OCI-LY1 (cell line): ENCODE measurements at regions not wholly inside any gene's neighbourhood (a gene's known extent, or its start where the extent isn't known, plus 50 kb on each side); places are given as distances from the start of the nearest gene placed in this dataset.

Source experiments
- H2AFZ ChIP-seq: fragments of 200-600 bp; sonication (generic), shearing (Covaris generic); 2 replicates; pipeline ENCODE4 v1.6.0; 2014; ENCODE audit warnings: antibody characterized with exemption, mild to moderate bottlenecking, low read length
- H3F3A ChIP-seq: fragments of 200-600 bp; sonication (generic), shearing (Covaris generic); 2 replicates; pipeline ENCODE4 v1.6.0; 2014; ENCODE audit warnings: mild to moderate bottlenecking, antibody characterized with exemption, low read length, moderate library complexity; ENCODE audit not compliant: insufficient read depth
- H3K27ac ChIP-seq: fragments of 200-600 bp; sonication (generic); 2 replicates; pipeline ENCODE4 v1.5.1; 2014; ENCODE audit warnings: low read length, mixed run types, mild to moderate bottlenecking, low read depth; ENCODE audit not compliant: poor library complexity, severe bottlenecking
- H3K27me3 ChIP-seq: fragments of 200-600 bp; sonication (generic); 2 replicates; pipeline ENCODE4 v1.6.0; 2014; ENCODE audit warnings: antibody characterized with exemption, mild to moderate bottlenecking, low read length, moderate library complexity; ENCODE audit not compliant: insufficient read depth
- H3K36me3 ChIP-seq: fragments of 200-600 bp; sonication (generic); 2 replicates; pipeline ENCODE4 v1.6.1; 2014; ENCODE audit warnings: mild to moderate bottlenecking, antibody characterized with exemption, low read length, moderate library complexity, mixed read lengths; ENCODE audit not compliant: insufficient read depth
- H3K4me1 ChIP-seq: fragments of 200-600 bp; sonication (generic); 2 replicates; pipeline ENCODE4 v1.5.1; 2014; ENCODE audit warnings: mild to moderate bottlenecking, low read length, moderate library complexity; ENCODE audit not compliant: insufficient read depth, severe bottlenecking
- H3K4me2 ChIP-seq: fragments of 200-600 bp; sonication (generic), shearing (Covaris generic); 2 replicates; pipeline ENCODE4 v1.6.1; 2014; ENCODE audit warnings: low read length
- H3K4me3 ChIP-seq: fragments of 200-600 bp; sonication (generic); 2 replicates; pipeline ENCODE4 v1.5.1; 2014; ENCODE audit warnings: low read length, low read depth, mild to moderate bottlenecking, mixed read lengths; ENCODE audit not compliant: poor library complexity, severe bottlenecking
- H3K79me2 ChIP-seq: fragments of 200-600 bp; shearing (Covaris generic); 2 replicates; pipeline ENCODE4 v1.6.1; 2016; ENCODE audit warnings: mixed run types, low read length, mixed read lengths; ENCODE audit not compliant: insufficient read depth
- H3K9ac ChIP-seq: fragments of 200-600 bp; sonication (generic), shearing (Covaris generic); 2 replicates; pipeline ENCODE4 v1.6.1; 2014; ENCODE audit warnings: mild to moderate bottlenecking, low read length, mixed read lengths
- H3K9me2 ChIP-seq: fragments of 200-600 bp; sonication (generic), shearing (Covaris generic); 2 replicates; pipeline ENCODE4 v1.6.1; 2014; ENCODE audit warnings: low read depth, mild to moderate bottlenecking, low read length, mixed read lengths
- H3K9me3 ChIP-seq: fragments of 200-600 bp; shearing (Covaris generic); 2 replicates; pipeline ENCODE4 v1.6.1; 2014; ENCODE audit warnings: low read length, mixed read lengths
- H4K20me1 ChIP-seq: fragments of 200-600 bp; sonication (generic), shearing (Covaris generic); 2 replicates; pipeline ENCODE4 v1.6.0; 2016; ENCODE audit warnings: mild to moderate bottlenecking, low read length; ENCODE audit not compliant: insufficient read depth
- EZH2 ChIP-seq: fragments of 200-600 bp; sonication (generic), shearing (Covaris generic); IDR thresholded peaks from 2 replicates; pipeline ENCODE4 v1.8.0; 2017; ENCODE audit warnings: borderline replicate concordance, mixed run types, mild to moderate bottlenecking, antibody characterized with exemption, low read length, moderate library complexity, mixed read lengths
- TF ChIP-seq, protein P1 (sequence below): fragments of 200-600 bp; sonication (generic), shearing (Covaris generic); IDR thresholded peaks from 2 replicates; pipeline ENCODE4 v1.5.1; 2017; ENCODE audit warnings: mild to moderate bottlenecking, antibody characterized with exemption, low read length, moderate library complexity, mixed read lengths

DNA sequence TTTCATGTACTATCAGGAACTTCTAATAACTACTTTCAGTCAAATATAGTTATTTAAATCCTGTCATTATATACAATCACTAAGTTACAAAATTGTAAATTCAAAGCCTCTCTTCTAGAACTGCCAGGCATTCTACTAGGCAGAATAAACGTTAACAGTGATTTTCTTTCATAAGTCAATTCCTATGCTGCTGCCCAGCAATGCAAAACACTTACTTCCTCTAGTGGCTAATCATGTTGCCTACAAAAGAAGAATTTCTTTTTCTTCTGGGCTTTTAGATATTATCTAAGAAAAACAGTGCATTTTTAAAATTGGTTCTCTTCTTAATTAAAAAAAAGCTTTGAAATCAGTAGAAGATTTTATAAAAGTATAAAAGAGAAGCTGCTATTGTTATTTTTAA, 509.8 kb upstream of the ADAMTS5 start:
- Histone ChIP-seq H3K36me3 (no peaks in the 10 kb centered on the region), H3K27ac (no peak overlapping the region), H3K4me3 (no peak overlapping the region), H4K20me1 (no peaks in the 10 kb centered on the region), H3K79me2 (no peaks in the 10 kb centered on the region), H2AFZ (no peak overlapping the region), H3F3A (no peaks in the 10 kb centered on the region), H3K4me2 (no peak overlapping the region), H3K9me3 (no peaks in the 10 kb centered on the region), H3K9me2 (no peaks in the 10 kb centered on the region), H3K27me3 (no peaks in the 10 kb centered on the region), H3K4me1 (no peaks in the 10 kb centered on the region), H3K9ac (no peak overlapping the region)
- TF ChIP-seq, protein P1, sequence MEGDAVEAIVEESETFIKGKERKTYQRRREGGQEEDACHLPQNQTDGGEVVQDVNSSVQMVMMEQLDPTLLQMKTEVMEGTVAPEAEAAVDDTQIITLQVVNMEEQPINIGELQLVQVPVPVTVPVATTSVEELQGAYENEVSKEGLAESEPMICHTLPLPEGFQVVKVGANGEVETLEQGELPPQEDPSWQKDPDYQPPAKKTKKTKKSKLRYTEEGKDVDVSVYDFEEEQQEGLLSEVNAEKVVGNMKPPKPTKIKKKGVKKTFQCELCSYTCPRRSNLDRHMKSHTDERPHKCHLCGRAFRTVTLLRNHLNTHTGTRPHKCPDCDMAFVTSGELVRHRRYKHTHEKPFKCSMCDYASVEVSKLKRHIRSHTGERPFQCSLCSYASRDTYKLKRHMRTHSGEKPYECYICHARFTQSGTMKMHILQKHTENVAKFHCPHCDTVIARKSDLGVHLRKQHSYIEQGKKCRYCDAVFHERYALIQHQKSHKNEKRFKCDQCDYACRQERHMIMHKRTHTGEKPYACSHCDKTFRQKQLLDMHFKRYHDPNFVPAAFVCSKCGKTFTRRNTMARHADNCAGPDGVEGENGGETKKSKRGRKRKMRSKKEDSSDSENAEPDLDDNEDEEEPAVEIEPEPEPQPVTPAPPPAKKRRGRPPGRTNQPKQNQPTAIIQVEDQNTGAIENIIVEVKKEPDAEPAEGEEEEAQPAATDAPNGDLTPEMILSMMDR = no peak
- TF ChIP-seq EZH2 = no peak

DNA sequence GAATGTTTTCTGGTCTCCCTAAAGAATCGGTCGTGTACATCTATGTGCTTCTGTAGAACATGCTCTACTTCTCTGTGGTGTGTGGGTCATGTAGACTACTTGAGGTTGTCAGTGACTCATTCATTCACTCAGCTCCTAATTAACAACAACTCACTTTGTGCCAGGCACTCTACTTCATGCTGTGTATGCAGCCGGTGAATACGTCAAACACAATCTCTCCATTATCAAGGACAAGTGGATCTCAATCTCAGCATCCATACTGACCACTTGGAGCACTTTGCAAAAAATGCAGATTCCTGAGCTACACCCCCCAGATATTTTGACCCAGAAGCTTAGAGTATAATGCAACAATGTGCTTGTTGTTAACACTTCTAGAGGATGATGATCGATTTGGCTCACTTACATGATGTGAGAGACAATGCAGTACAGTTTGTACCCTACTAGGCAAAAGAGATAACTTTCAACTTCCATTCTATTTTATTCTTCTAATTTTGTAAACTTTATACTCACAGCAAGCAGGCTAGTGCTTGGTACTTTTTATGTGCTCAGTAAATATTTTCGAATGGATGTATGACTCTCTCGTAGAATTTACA, 508.6 kb upstream of the ADAMTS5 start:
- H3K27ac ChIP-seq = no peak overlapping the region
- no peaks in the 10 kb centered on the region for H3K36me3 ChIP-seq
- H3K4me2 ChIP-seq = no peak overlapping the region
- TF ChIP-seq, protein P1 = no peak
- TF ChIP-seq EZH2 = no peak
- H3F3A ChIP-seq = no peaks in the 10 kb centered on the region
- no peaks in the 10 kb centered on the region for H3K27me3 ChIP-seq
- no peak overlapping the region for H3K4me3 ChIP-seq
- no peaks in the 10 kb centered on the region for H4K20me1 ChIP-seq
- no peaks in the 10 kb centered on the region for H3K9me2 ChIP-seq
- H2AFZ ChIP-seq = no peak overlapping the region
- no peak overlapping the region for H3K9ac ChIP-seq
- H3K9me3 ChIP-seq = no peaks in the 10 kb centered on the region
- H3K4me1 ChIP-seq = no peaks in the 10 kb centered on the region
- no peaks in the 10 kb centered on the region for H3K79me2 ChIP-seq

DNA sequence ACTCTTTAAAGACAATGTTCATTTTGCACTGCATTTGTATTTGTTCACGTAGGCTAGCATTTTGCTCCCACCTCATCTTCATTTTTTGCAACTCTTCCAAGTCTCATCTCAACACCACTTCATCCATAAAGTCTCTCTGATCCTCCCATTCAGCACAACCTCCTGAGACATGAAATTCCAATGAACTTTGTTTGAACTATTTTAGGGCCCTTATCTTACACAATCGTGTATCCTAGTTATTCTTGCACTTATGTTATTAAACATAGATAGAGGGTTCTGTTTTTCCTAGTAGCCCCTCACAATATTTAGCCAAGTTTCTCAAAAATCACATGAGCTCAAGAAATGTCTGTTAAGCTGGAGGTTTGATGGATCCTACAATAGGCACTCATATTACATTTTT, 500.5 kb upstream of the ADAMTS5 start:
- Histone ChIP-seq H3K27ac (no peak overlapping the region), H3K9ac (no peak overlapping the region), H3K4me3 (no peak overlapping the region), H3K9me3 (no peaks in the 10 kb centered on the region), H3K4me1 (no peaks in the 10 kb centered on the region), H3K27me3 (no peaks in the 10 kb centered on the region), H3K9me2 (no peaks in the 10 kb centered on the region), H3F3A (no peaks in the 10 kb centered on the region), H3K36me3 (no peaks in the 10 kb centered on the region), H4K20me1 (no peaks in the 10 kb centered on the region), H2AFZ (no peak overlapping the region), H3K4me2 (no peak overlapping the region), H3K79me2 (no peaks in the 10 kb centered on the region)
- TF ChIP-seq, protein P1 = no peak
- TF ChIP-seq EZH2 = no peak
